Kidney tubule cell (primary cell): ENCODE measurements at regions not wholly inside any gene's neighbourhood (a gene's known extent, or its start where the extent isn't known, plus 50 kb on each side); places are given as distances from the start of the nearest gene placed in this dataset.
"Not testable (repeated sequence)": the region's sequence is repeated elsewhere in the genome, so short reads cannot be mapped to it uniquely, and the experiment has no call there.

ENCODE experiments used
- DNase-seq: peaks from one replicate; pipeline ENCODE4 v3.0.0-alpha.2; 2018; ENCODE audit warnings: low spot score

DNA sequence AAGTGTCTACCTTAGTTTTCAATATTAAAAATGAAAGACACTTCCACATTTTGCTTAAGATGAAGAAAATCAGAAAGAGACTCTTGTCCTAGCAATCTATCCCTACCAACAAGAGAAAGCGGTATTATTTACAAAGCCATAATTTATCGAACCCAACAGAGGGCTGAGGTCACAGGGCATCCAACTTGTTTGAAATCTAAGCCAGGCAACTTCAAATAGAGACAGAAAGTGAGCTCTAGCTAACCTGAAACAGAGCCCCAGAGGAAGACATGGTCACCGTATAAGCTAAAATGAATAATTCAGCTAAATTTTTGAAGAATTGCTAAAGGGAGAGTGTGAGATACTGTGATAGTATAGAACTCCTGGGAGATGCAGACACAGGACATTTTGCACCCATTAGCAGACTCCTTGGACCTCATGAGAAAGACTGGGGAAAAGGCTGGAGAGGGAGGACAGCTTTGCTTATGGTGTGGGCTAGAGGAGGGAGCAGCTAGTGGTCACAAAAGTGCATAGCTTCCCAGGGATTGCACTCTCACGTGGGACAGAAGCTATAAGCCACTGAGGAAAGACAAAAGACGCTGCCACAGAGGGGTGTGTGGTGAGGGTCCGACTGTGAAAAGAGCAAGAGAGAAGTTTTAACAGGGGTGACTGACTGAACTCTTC lies 624.2 kb upstream of the GRIN3A start:
- no peak for DNase-seq

DNA sequence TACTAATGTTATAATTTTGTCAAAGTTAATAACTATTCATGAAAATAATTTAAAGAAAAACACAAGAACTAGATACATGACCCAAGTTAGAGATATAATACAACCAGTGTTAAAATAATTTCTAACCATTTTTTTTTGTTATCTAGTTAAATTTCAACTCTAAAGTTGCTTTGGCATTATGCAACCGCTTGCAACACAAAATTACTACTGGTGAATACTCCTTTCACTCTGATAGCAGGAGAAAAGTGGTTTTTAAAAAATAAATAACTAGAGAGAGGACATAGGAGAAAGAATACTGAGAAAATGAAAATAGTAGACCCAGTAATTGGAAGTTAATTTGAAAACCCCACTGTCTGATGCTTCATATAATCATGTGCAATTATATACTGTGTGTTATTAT lies 622.4 kb upstream of the GRIN3A start:
- no peak for DNase-seq

DNA sequence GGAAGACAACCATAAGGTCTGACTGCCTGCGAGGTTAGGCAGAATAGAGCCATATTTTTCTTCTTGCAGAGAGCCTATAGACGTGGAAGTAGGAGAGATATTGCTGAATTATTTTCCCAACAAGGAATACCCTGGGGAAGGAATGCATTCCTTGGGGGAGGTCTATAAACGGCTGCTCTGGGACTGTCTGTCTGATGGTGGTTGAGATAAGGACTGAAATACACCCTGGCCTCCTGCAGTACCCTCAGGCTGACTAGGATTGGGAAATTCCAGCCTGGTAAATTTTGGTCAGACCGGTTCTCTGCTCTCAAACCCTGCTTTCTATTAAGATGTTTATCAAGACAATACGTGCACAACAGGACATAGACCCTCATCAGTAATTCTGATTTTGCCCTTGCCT lies 617.5 kb upstream of the GRIN3A start:
- no peak for DNase-seq

DNA sequence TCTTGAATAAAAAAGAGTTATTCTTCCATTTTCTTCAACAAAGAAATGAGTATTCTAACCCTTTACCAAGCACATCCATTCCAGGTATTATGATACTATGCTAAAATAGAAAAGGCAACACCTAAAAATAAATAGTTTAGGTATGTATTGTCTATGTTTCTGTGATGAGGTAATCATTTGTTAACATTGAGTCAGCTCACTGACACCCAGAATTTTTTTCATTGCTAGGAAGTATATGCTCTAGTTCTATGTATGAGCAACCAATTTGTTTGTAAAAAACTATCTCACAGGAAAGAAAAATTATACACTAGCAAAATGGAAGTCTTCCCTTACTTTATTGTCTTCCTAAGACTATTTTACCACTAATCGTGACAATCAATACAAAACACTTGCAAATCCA lies 615.6 kb upstream of the GRIN3A start:
- DNase-seq: peak; percentile 13

DNA sequence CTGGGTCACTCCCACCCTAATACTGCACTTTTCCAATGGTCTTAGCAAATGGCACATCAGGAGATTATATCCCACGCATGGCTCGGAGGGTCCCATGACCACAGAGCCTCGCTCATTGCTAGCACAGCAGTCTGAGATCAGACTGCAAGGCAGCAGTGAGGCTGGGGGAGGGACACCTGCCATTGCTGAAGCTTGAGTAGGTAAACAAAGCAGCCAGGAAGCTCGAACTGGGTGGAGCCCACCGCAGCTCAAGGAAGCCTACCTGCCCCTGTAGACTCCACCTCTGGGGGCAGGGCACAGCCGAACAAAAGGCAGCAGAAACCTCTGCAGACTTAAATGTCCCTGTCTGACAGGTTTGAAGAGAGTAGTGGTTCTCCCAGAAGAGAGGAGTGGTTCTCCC lies 599.0 kb upstream of the GRIN3A start:
- DNase-seq: not testable (repeated sequence)

DNA sequence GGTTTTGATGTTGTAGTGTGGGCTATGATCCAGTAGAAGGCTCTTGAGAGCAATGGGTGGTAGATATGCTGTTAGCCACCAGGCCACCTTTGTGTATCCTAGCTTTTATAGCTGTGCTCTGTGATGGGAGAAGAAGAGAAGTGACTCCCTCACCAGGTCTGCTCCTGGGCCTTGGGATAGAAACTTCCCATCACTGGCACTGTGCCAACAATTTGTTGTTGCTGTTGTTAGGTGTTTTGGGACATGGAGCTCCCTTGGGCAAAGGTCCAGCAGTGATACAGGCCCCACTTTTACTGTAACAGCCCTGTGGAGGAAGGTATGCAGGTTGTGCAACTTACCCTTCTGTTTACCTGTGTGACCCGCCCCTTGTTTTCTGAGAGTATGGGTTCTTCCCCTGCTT lies 570.9 kb upstream of the GRIN3A start:
- no peak for DNase-seq

DNA sequence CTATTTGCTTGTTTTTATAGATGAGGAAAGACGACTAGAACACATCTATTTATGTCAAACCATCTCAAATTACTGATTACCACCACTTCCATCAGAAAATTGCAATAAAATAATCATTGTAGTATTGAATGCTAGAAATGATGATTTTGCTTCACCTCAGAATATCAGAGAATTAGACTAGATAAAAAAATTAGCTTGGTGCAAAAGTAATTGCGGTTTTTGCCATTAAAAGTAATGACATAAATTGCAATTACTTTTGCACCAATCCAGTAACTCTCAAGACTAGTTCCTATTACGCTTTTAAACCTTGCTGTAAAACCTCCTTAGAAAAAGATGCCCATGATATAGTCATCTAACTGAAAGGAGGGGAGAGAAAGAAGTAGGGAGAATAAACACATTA lies 556.7 kb upstream of the GRIN3A start:
- DNase-seq: no peak

DNA sequence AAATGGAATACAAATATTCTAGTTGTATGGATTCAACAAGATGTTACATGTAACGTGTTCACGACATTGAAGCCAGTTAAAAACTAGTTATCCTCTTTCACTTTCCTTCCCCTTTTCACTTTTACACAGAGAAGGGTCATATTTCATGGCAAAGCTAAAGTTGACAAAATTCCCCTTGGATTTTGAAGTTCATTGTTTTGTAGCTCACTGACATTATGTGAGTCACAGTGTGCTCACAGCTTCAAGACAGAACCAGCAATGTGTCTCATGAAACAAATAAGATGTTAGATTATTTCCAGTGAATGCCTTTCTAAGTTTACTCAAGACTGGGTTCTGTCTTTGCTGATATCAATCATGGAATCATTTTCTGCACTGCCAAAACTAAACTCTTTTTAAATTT lies 535.5 kb upstream of the GRIN3A start:
- peak; percentile 10 for DNase-seq

DNA sequence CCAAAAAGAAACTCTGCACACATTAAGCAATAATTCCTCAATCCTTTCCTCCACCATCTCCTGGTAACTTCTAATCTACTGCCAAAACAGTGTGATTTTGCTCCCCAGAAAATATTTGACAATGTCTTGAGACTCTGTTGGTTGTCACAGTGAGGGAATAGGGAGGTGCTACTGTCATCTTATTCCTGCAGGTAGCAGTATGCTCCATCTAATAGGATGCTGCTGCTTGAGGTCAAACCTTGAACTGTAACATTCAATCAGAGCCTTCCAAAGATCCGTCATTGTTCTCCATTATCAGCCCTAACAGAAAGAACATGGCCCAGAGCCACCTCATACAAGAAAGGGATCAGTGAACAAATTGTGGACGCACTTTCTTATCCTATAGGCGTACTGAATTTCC lies 514.7 kb upstream of the GRIN3A start:
- DNase-seq: no peak

DNA sequence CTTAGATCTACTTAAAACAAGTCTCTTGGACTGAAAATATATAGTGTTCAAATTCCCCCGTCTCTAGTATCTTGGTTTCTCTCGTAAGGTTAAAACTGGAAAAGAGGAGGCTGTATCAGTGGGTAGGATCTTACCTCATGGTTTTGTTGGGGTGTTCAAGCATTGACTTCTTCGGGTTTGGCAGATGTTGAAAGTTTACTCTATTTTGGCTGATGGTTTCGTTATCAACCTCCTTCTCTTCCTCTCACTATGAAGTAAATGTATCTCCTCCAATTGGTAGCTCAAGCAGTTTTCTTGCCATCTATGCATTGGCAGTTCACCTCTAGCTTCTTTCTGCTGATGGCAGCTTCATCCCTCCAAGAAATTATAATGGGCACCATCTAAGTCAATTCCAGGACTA lies 506.5 kb upstream of the GRIN3A start:
- DNase-seq: no peak

DNA sequence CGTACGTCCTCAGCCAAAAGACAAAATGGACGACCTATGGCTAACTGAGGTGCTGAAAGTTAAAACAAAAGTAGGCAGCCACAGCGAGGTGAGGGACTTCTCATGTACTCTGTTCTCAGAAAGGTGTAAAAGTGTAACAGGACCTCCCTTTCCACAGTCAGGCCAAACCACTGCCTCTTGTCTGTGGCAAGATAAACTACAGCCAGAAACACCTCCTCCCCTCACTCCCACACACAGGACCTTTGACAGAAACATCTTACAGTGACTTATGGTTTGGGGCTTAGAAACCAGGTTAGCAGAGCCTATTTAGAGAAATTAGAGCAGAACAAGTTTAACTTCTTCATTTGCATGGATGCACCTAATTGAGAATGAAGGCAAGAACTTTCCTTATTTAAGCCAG lies 499.1 kb upstream of the GRIN3A start:
- DNase-seq: no peak

DNA sequence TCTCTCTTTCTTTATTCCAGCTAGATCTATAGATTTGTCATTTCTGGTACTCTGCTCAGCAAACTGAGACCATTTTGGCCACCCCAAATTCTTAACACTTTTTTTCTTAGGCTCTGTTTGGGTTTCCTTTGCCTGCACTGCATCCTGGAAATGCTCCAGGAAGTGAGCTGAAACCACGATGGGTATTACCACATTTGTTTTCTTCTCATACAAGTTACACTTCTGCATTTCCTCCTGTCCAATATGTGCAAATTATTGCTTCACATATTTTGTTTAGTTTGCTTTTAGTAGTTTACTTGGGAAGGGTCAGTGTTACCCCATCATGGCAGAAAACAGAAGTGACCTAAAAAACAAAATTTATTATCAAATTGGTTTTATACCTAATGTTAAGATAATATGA lies 498.6 kb upstream of the GRIN3A start:
- DNase-seq: no peak

DNA sequence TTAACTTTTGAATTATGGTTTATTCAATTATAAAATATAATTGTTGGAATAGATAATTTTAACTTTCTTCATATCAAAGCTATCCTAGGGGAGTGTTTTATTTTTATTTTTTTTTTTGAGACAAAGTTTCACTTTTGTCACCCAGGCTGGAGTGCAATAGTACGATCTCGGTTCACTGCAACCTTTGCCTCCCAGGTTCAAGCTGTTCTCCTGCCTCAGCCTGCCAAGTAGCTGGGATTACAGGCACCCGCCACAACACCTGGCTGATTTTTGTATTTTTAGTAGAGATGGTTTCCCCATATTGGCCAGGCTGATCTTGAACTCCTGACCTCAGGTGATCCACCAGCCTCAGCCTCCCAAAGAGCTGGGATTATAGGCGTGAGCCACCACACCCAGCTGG lies 489.0 kb upstream of the GRIN3A start:
- DNase-seq: not testable (repeated sequence)

DNA sequence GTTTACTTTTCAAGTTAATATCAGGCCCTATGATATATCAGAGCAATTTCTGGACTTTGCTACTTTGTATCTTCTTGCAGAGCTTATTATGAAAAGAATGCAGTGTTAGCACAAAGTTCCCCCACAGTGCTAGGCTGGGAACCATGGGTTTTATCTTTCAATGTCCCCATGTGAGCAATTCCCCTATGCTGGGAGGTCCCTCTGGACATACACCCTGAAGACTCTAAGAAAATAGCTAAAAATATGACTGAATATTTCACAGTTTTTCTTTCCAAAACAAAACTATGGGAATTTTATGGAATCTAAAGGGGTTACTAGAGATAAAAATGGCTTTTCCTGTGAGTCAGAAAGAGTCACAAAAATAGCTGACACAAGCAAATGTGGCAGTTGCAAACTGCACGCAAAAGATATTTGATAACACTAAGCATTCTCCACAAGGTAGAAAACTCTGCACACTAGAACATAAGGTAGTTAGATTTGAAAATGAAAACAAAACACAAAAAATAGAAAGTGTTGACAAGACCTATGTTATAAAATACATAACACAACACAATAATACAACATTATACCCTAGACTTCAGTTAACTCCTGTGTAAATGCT lies 487.5 kb upstream of the GRIN3A start:
- DNase-seq: no peak

DNA sequence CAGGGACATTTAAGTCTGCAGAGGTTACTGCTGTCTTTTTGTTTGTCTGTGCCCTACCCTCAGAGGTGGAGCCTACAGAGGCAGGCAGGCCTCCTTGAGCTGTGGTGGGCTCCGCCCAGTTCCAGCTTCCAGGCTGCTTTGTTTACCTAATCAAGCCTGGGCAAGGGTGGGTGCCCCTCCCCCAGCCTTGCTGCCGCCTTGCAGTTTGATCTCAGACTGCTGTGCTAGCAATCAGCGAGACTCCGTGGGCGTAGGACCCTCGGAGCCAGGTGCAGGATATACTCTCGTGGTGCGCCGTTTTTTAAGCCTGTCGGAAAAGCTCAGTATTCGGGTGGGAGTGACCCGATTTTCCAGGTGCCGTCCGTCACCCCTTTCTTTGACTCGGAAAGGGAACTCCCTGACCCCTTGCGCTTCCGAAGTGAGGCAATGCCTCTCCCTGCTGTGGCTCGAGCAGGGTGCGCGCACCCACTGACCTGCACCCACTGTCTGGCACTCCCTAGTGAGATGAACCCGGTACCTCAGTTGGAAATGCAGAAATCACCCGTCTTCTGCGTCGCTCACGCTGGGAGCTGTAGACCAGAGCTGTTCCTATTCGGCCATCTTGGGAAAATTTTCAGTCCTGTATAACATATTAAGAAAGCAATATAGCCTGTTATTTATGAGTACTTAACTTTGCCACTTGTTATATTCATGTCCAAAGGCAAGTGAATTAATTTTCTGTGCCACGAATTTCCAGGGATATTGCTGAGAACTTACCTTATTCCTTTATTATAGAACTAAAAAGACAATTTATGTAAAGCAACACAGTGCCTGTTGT lies 485.1 kb upstream of the GRIN3A start:
- DNase-seq: not testable (repeated sequence)

DNA sequence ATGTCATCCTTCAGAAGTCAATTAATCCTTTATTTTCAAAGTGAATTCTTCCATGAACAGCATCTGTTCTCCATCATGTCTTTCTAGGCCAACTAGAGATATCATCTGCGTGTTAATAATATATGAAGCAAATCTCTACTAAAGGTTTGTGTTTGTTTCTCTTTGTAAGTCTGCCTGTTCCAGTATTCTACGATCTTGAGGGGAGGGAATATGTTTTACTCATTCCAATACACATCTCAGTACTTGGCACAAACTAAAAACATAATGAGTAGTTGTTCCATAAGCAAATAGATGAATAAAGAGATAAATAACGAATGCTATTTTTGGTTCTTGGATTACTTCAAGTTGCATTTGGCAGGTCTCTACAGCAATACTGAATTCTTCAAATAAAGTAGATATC lies 470.7 kb upstream of the GRIN3A start:
- DNase-seq: no peak

DNA sequence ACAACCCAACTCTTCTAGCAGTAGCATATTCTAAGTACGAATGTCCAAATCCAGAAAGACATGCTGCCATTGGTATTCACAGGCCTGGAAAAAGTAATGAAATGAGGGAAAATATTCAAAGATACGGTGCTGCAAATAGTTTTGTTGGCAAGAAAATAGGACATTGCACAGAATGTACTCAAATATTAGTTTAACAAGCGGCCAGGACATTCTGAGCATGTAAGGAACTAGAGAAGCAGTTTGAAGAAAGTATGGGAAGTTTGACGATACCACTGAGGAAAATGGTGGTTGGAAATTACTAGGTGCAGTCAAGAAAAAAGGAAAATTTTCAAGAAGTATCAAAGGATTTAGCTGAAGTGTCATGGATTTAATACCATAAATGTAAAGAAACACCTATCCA lies 468.0 kb upstream of the GRIN3A start:
- DNase-seq: no peak

DNA sequence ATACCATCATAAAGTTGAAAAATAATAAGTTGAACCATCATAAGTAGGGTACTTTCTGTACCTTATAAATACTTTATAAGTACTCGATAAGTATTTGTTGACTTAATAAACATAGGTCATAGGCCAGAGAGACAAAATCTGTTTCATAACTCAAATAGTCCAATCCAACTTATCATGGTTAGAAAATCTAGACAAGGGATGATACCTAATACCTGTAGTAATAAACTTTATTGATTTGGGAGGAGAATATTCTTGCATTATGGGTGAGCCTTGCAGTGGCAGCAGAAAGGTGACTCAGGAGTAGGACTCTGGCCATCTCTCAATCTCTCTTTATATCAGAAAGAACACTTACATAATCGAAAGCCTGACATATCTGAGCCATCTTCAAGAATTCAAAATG lies 466.8 kb upstream of the GRIN3A start:
- no peak for DNase-seq

DNA sequence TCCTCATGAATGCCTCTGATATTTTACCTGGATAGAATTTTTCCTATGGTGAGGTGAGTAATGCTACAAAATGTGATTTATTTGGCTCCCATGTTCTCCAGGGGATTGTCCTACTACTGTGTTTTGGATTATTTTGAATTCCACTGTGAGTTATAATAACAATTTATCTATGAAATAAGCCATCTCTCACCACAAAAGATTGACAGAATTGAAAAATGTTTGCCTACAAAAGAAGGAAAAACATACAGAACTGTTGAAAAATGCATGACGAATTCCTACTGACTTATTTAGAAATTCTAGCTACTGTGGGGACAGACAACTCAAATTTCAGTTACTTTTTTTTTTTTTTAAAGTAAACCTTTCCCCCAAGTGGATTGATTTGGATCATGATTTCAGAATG lies 463.7 kb upstream of the GRIN3A start:
- no peak for DNase-seq

DNA sequence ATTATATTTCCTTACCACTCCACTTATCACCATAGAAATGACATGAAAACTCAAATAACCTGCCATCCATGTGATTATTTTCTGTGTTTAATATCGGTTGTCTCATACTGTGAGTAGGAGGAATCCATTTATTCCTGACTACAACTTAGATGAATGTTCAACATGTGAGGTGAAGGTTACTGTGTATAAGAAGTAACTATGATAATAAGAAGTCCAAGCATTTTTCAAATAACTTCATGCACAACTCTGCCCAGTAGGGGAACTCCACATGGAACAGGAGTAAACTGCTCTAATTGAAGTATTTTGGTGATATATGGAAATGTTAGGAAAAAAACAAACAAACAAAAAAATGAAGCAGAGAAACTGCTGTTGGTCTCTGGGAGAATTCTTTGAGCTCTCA lies 447.5 kb upstream of the GRIN3A start:
- DNase-seq: peak; percentile 53

DNA sequence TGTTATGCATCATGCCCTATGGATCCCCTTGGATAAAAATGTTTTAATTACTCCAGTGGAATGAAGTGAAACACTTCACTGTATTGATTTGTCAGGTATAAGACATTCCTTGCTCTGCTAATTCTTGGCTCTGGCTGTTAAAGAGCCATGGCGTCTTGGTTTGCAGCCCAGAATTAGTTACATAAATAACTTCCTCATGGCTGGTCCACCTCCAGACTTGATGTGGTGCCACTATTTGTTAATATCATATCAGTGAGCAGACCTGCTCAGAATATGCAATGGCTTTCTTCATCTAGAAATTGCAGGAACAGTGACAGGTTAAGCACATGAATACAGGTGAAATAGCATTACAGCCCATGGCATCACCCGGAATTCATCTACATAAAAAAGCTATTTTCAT lies 446.9 kb upstream of the GRIN3A start:
- peak; percentile 2 for DNase-seq

DNA sequence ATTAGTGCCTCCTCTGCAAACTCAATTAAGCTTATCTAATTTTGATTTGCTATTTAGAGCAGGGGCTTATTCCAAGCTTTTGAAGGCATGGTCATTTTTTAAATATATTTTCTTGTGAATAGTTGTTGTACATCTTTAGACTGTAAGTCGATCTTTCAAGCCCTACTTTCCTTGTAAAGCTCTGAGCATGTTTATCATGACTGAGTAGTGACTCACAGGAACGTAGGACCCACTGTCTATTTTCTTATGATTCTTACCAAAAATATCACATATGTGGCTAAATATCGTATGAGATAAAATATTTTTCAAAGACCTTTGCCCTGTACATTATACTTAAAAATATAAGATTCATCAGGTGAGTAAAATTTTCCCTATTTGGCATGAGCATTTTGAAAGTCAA lies 440.4 kb upstream of the GRIN3A start:
- no peak for DNase-seq

DNA sequence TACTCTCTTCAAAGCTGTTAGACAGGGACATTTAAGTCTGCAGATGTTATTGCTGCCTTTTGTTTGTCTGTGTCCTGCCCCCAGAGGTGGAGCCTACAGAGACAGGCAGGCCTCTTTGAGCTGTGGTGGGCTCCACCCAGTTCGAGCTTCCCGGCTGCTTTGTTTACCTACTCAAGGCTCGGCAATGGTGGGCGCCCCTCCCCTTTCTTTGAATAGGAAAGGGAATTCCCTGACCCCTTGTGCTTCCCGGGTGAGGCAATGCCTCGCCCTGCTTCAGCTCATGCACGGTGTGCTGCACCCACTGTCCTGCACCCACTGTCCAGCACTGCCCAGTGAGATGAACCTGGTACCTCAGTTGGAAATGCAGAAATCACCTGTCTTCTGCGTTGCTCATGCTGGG lies 435.8 kb upstream of the GRIN3A start:
- DNase-seq: not testable (repeated sequence)

DNA sequence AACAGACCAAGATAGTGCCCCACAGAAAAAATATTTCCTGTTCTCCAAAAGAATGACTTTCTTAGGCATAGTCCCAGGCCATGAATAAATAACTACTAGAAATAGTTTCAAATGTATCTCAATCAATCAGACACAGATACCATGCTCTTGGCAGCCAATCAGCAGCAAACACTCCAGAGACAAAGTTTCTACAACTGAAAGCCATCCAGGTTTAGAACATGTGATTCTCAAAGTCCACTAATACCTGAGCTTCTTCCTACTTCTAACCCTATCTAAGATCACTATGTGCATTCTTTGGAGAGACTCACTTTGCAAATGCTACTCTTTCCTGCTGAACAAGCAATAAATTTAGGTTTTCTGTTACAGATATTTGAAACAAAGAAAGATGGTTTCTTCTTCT lies 425.8 kb upstream of the GRIN3A start:
- DNase-seq: no peak
